ENCODE measurements at regions not wholly inside any gene's neighbourhood (a gene's known extent, or its start where the extent isn't known, plus 50 kb on each side); places are given as distances from the start of the nearest gene placed in this dataset.

DNA sequence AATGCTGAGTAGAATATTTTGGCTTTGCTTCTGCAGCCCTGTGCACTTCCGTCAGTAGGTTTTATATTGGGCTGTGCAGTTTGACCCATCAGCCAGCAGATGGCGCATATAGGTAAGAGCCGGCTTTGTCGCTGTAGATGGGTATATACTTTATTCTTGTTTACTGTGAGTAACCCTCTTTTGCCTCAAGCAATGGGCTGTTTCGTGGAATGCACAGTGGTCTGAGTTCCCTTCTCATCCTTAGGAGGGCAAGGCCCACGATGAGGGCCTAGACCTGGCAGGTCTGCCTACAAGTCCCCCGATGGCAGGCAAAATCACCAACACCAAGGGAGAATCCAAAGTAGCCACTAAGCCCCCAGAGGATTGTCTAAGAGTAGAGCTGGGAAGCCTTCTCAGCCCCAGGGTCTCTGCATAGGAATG is 1002.9 kb upstream of the KCND2 start:
- Histone ChIP-seq H3K27ac (no peak overlapping the region), H3K4me3 (no peak overlapping the region), H3K9me3 (no peaks in the 10 kb centered on the region), H3K27me3 (no peaks in the 10 kb centered on the region), H3K36me3 (no peaks in the 10 kb centered on the region), H3K4me1 (no peaks in the 10 kb centered on the region)
- DNase-seq (peak; percentile 5 to 14), ATAC-seq (no peak)
- in situ Hi-C loops (cut with MboI; ENCODE audit: low sequenced_read_pairs in 4 of 4), result loop anchor here in 2 of 4 donors (10.0 to 25.0 kb wide), 2 partner anchors 1285 to 1292 kb away; no protein-coding TSS in a partner anchor
- no peak for TF ChIP-seq POLR2A (IDR thresholded peaks at IDR 0.05)
- TF ChIP-seq, protein P1, sequence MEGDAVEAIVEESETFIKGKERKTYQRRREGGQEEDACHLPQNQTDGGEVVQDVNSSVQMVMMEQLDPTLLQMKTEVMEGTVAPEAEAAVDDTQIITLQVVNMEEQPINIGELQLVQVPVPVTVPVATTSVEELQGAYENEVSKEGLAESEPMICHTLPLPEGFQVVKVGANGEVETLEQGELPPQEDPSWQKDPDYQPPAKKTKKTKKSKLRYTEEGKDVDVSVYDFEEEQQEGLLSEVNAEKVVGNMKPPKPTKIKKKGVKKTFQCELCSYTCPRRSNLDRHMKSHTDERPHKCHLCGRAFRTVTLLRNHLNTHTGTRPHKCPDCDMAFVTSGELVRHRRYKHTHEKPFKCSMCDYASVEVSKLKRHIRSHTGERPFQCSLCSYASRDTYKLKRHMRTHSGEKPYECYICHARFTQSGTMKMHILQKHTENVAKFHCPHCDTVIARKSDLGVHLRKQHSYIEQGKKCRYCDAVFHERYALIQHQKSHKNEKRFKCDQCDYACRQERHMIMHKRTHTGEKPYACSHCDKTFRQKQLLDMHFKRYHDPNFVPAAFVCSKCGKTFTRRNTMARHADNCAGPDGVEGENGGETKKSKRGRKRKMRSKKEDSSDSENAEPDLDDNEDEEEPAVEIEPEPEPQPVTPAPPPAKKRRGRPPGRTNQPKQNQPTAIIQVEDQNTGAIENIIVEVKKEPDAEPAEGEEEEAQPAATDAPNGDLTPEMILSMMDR (IDR thresholded peaks at IDR 0.05 in 4 of 5, conservative IDR thresholded peaks at IDR 0.05 in 1 of 5), result peak in 4 of 5 experiments; percentile 31 to 55 (median 43)
- intact Hi-C loops (cut with DNase I; ENCODE audit: low total_unique reads), result no loop called here

DNA sequence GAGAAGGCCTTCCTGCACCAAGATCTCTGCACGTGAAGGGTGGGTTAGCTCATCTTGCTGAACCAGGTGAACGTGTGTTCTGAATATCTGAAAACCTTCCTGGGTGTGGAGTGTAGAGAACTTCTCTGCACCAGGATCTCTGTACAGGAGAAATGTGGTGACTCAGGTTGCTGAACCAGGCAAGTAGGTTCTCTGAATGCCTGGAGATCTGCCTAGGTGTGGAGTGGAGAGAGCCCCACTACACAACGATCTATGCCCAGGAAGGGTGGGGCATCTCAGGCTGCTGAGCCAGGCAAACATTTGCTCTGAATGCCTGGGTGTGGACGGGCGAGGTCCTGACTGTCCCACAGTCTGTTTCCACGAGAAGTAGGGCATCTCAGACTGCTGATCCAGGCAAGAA is 1002.3 kb upstream of the KCND2 start:
- Histone ChIP-seq H3K9me3 (no peaks in the 10 kb centered on the region), H3K36me3 (no peaks in the 10 kb centered on the region), H3K4me1 (no peaks in the 10 kb centered on the region), H3K27ac (no peak overlapping the region), H3K27me3 (no peaks in the 10 kb centered on the region), H3K4me3 (no peak overlapping the region)
- ATAC-seq (no peak), DNase-seq (no peak)
- TF ChIP-seq, protein P1 (IDR thresholded peaks at IDR 0.05 in 4 of 5, conservative IDR thresholded peaks at IDR 0.05 in 1 of 5), result no peak
- TF ChIP-seq POLR2A (IDR thresholded peaks at IDR 0.05), result no peak
- in situ Hi-C loops (cut with MboI; ENCODE audit: low sequenced_read_pairs in 4 of 4) (loop anchor here in 2 of 4 donors (10.0 to 25.0 kb wide), 2 partner anchors 1284 to 1292 kb away; no protein-coding TSS in a partner anchor), intact Hi-C loops (cut with DNase I; ENCODE audit: low total_unique reads) (no loop called here)

DNA sequence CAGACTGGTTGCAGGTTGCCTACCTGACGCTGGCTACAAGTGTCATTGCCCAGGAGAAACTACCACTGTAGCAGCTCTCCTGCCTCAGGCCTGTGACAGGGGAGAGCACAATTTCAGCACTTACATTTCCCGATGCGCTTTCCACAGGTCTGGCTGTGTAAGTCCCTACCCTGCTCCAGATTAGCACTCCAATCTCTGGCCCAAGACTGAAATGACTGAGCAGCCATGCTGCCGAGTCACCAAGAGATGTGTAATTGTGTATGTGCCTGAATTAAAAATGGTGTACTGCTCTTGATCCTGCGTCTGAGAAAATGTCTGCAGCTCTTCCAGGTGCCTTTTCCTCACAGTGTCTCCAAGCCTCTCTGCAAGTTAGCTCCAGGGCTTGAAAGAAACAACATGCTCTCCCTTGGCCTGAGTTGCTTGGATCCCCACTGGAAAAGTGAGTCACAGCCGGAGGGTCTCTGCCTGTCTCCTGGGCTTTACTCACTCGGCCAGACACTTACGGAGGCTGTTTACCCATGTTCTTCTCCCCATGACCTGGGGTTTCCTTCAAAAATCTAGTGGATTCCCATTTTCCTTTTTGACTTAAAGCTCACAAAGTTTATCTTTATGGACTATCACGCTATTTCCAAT is 1001.7 kb upstream of the KCND2 start:
- in situ Hi-C loops (cut with MboI; ENCODE audit: low sequenced_read_pairs in 4 of 4), result loop anchor here in 2 of 4 donors (10.0 to 25.0 kb wide), 2 partner anchors 1284 to 1291 kb away; no protein-coding TSS in a partner anchor
- DNase-seq, result no peak
- no peak for TF ChIP-seq POLR2A (IDR thresholded peaks at IDR 0.05)
- TF ChIP-seq, protein P1 (IDR thresholded peaks at IDR 0.05 in 4 of 5, conservative IDR thresholded peaks at IDR 0.05 in 1 of 5), result no peak
- Histone ChIP-seq H3K9me3 (no peaks in the 10 kb centered on the region), H3K27me3 (no peaks in the 10 kb centered on the region), H3K4me3 (no peak overlapping the region), H3K36me3 (no peaks in the 10 kb centered on the region), H3K4me1 (no peaks in the 10 kb centered on the region), H3K27ac (no peak overlapping the region)
- intact Hi-C loops (cut with DNase I; ENCODE audit: low total_unique reads), result no loop called here
- no peak for ATAC-seq

DNA sequence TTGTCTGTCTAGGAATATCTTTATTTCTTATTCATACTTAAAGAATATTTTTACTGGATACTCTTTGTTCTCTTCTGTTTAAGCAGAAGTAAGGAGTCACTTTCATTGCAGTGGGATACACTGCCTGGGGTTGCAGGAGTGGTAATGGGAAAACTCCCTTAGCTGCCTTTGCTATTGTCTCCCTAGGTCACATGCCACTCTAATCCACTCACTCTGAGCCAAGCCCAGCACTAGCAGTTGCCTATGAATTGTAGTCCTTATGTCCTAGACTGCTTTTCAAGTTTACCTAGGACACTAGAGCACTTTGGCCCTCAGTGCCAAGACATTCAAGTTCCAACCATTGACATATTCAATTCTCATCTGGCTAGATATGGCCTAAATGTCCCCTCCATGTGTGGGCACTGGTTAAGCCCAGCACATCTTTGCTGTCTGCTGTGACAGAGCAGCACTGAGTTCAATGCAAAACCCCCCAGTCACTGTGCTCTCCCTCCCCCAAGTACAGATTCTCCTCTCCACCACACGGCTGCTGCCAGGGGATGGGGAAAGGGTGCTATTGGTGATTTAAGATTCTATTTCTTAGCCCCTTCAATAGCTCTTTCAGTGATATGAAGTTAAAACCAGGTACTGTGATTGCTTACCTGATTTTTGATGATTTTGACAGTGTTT is 991.7 kb upstream of the KCND2 start:
- in situ Hi-C loops (cut with MboI; ENCODE audit: low sequenced_read_pairs in 4 of 4) (no loop called here), intact Hi-C loops (cut with DNase I; ENCODE audit: low total_unique reads) (no loop called here)
- no peaks in the 10 kb centered on the region for H3K27me3 ChIP-seq
- no peaks in the 10 kb centered on the region for H3K4me1 ChIP-seq
- H3K9me3 ChIP-seq, result no peaks in the 10 kb centered on the region
- no peak overlapping the region for H3K27ac ChIP-seq
- no peak for TF ChIP-seq POLR2A (IDR thresholded peaks at IDR 0.05)
- ATAC-seq (no peak), DNase-seq (no peak)
- no peak overlapping the region for H3K4me3 ChIP-seq
- no peaks in the 10 kb centered on the region for H3K36me3 ChIP-seq

DNA sequence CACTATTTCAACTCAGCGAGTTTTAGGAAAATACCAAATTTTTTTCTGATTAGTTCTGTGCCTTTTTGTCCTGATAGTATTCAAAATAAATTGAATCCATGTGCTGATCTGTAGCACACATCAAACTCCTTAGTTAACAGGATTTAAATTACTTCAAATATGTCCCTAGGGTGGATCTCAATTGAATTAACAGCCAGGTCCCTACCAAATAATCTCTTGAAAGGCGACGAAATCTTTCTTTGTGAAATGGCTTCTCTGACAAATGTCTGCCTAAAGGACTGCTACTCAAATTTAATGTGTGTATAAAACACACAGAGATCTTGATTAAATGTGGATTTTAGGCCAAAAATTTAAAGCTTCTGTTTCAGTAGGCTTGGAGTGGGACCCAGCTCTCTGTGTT is 989.6 kb upstream of the KCND2 start:
- in situ Hi-C loops (cut with MboI; ENCODE audit: low sequenced_read_pairs in 4 of 4), result no loop called here
- no peaks in the 10 kb centered on the region for H3K36me3 ChIP-seq
- no peak overlapping the region for H3K27ac ChIP-seq
- no peak for DNase-seq
- H3K4me1 ChIP-seq, result no peaks in the 10 kb centered on the region
- intact Hi-C loops (cut with DNase I; ENCODE audit: low total_unique reads), result no loop called here
- no peak for ATAC-seq
- no peak overlapping the region for H3K4me3 ChIP-seq
- H3K27me3 ChIP-seq, result no peaks in the 10 kb centered on the region
- H3K9me3 ChIP-seq, result no peaks in the 10 kb centered on the region
- no peak for TF ChIP-seq POLR2A (IDR thresholded peaks at IDR 0.05)
- TF ChIP-seq, protein P1 (IDR thresholded peaks at IDR 0.05 in 4 of 5, conservative IDR thresholded peaks at IDR 0.05 in 1 of 5), result no peak

Measured in gastrocnemius medialis (tissue), 4 donors.